ENCODE measurements at regions not wholly inside any gene's neighbourhood (a gene's known extent, or its start where the extent isn't known, plus 50 kb on each side); places are given as distances from the start of the nearest gene placed in this dataset.
A peak's percentile ranks its signal among the peaks of the same experiment; 100 is the strongest.

GRCh38 chr6:158249340-158249836 is 62.9 kb upstream of the TULP4 start:
- ATAC-seq = no peak
- no peak for DNase-seq
- intact Hi-C loops (cut with micrococcal nuclease) = no loop called here

GRCh38 chr6:158251565-158251964 is 60.7 kb upstream of the TULP4 start:
- DNase-seq (no peak), ATAC-seq (no peak)
- intact Hi-C loops (cut with micrococcal nuclease) = no loop called here

- intact Hi-C loops (cut with micrococcal nuclease) = no loop called here
- DNase-seq (no peak), ATAC-seq (no peak)
Measured at GRCh38 chr6:158253248-158253647, 59.0 kb upstream of the TULP4 start.

GRCh38 chr6:158255275-158255988 is 56.8 kb upstream of the TULP4 start:
- ATAC-seq = peak; percentile 55
- intact Hi-C loops (cut with micrococcal nuclease) = no loop called here
- no peak for DNase-seq

- intact Hi-C loops (cut with micrococcal nuclease) = no loop called here
- no peak for DNase-seq
- ATAC-seq = no peak
Measured at GRCh38 chr6:158255989-158256601, 56.2 kb upstream of the TULP4 start.

- ATAC-seq (no peak), DNase-seq (no peak)
- intact Hi-C loops (cut with micrococcal nuclease) = no loop called here
Measured at GRCh38 chr6:158256746-158257424, 55.4 kb upstream of the TULP4 start.

- DNase-seq (no peak), ATAC-seq (no peak)
- intact Hi-C loops (cut with micrococcal nuclease) = no loop called here
Measured at GRCh38 chr6:158257425-158257759, 54.9 kb upstream of the TULP4 start.

GRCh38 chr6:158257781-158258180 is 54.5 kb upstream of the TULP4 start:
- DNase-seq (no peak), ATAC-seq (no peak)
- intact Hi-C loops (cut with micrococcal nuclease) = no loop called here

GRCh38 chr6:158259136-158259535 is 53.1 kb upstream of the TULP4 start:
- DNase-seq (no peak), ATAC-seq (no peak)
- intact Hi-C loops (cut with micrococcal nuclease) = no loop called here

- DNase-seq (no peak), ATAC-seq (no peak)
- intact Hi-C loops (cut with micrococcal nuclease) = no loop called here
Measured at GRCh38 chr6:158259845-158260244, 52.4 kb upstream of the TULP4 start.

- DNase-seq (no peak), ATAC-seq (no peak)
- intact Hi-C loops (cut with micrococcal nuclease) = no loop called here
Measured at GRCh38 chr6:158262082-158262481, 50.2 kb upstream of the TULP4 start.
